WTC11 (cell line): ENCODE measurements at regions not wholly inside any gene's neighbourhood (a gene's known extent, or its start where the extent isn't known, plus 50 kb on each side); places are given as distances from the start of the nearest gene placed in this dataset.

Experiments used
- ATF3 ChIP-seq: sonication (generic); formaldehyde crosslinking; conservative IDR thresholded peaks from 2 replicates; pipeline ENCODE4 v1.8.1; 2022; ENCODE audit warnings: mild to moderate bottlenecking, missing genetic modification reagents
- CREB1 ChIP-seq: sonication (generic); formaldehyde crosslinking; IDR thresholded peaks from 2 replicates; pipeline ENCODE4 v1.8.0; 2023; ENCODE audit warnings: mild to moderate bottlenecking, missing genetic modification reagents
- CTCF ChIP-seq: fragments of 200-600 bp; IDR thresholded peaks from 2 replicates; pipeline ENCODE4 v1.8.0; 2022; ENCODE audit warnings: antibody characterized with exemption
- FOXP1 ChIP-seq: sonication (generic); formaldehyde crosslinking; IDR thresholded peaks from 2 replicates; pipeline ENCODE4 v1.8.0; 2022; ENCODE audit warnings: missing genetic modification reagents, mild to moderate bottlenecking, moderate library complexity, borderline replicate concordance
- IRF2 ChIP-seq: sonication (generic); formaldehyde crosslinking; IDR thresholded peaks from 2 replicates; pipeline ENCODE4 v1.8.0; 2022; ENCODE audit warnings: low read depth, missing genetic modification reagents, borderline replicate concordance
- KAT7 ChIP-seq: sonication (generic); formaldehyde crosslinking; IDR thresholded peaks from 2 replicates; pipeline ENCODE4 v1.8.1; 2023; ENCODE audit warnings: missing genetic modification reagents, mild to moderate bottlenecking, borderline replicate concordance
- ZNF423 ChIP-seq: fragments of 250-450 bp; sonication (Bioruptor Pico); IDR thresholded peaks from 2 replicates; pipeline ENCODE4 v2.1.2; 2022; ENCODE audit warnings: mild to moderate bottlenecking, moderate library complexity

GRCh38 chr15:26134152-26134551 lies 271.0 kb upstream of the ATP10A start:
- TF ChIP-seq ATF3 (no peak), CTCF (no peak), ZNF423 (CRISPR knock-in tag) (no peak), KAT7 (CRISPR knock-in tag) (no peak), CREB1 (CRISPR knock-in tag) (no peak), IRF2 (no peak), FOXP1 (CRISPR knock-in tag) (no peak)
